Suppressor macrophage treated with lipopolysaccharide for 4 hours (primary cell): ENCODE measurements at regions not wholly inside any gene's neighbourhood (a gene's known extent, or its start where the extent isn't known, plus 50 kb on each side); places are given as distances from the start of the nearest gene placed in this dataset.

ENCODE experiments used
- DNase-seq: peaks from one replicate; pipeline ENCODE4 v3.0.0-alpha.2; 2020

DNA sequence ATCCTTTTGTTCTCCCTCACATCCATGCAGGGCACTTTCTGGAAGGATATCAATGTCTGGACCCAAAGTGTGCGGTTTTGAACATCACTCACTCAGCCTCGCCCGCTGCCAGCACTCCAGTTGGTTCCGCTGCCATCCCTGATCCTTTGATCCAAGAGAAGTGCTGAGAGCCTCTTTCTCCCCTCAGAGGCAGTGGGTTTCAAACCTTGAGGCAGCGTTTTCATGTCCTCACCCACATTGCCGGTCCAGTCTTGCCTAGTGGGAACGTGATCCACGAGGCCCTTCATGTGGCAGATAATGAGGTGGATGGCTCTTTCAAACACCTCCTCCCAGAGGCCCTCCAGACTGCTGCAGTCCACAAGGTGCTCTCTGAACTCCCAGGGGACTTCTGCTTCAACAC is 122.2 kb downstream of the ACTL8 start:
- no peak for DNase-seq

DNA sequence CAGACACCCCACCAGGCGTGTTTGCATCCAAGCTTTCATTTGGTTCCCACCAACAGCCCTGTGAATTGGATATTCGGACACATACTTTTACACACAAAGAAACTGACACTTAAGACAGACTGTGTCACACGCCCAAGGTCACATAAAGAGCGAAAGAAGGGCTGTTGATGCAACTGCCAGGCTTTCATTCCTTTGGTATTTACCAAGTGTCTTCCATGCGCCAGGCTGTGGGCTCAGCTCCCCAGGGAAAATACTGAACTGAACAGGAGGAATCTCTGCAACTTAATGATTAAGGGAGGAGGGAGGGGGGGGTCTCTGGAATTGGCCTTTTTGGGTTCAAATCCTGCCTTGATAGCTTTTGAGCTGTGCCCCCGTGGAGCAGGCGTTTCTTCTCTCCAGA is 122.8 kb downstream of the ACTL8 start:
- no peak for DNase-seq

DNA sequence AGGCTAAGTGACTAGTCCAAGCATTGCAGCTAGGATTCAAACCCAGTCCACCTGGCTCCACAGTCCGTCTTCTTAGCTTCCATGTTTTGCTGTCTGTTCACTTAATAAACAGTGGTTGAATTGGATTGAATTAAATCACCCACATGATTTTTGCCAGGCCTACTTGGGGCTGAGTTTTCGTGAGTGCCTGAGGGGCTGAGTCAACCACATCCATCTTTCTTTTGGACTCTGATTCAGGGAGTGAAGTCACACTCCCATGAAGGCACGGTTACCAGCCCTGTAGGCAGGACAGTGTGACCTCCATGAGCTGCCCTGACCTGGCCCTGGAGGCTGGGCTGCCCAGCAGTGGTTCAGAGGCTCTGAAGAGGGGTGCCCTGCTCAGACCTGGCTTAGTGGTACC is 123.7 kb downstream of the ACTL8 start:
- DNase-seq = no peak

DNA sequence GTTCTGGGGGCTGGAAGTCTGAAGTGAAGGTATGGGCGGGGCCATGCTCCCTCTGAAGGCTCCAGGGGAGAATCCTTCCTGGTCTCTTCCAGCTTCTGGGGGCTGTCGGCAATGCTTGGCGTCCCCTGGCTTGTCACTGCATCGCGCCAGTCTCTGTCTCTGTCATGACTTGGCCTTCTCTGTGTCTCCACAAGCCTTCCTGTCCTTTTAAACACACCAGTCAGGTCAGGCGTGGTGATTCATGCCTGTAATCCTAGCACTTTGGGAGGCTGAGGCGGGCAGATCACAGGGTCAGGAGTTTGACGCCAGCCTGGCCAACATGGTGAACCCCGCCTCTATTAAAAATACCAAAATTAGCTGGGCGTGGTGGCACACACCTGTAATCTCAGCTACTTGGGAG is 125.3 kb downstream of the ACTL8 start:
- DNase-seq = no peak

DNA sequence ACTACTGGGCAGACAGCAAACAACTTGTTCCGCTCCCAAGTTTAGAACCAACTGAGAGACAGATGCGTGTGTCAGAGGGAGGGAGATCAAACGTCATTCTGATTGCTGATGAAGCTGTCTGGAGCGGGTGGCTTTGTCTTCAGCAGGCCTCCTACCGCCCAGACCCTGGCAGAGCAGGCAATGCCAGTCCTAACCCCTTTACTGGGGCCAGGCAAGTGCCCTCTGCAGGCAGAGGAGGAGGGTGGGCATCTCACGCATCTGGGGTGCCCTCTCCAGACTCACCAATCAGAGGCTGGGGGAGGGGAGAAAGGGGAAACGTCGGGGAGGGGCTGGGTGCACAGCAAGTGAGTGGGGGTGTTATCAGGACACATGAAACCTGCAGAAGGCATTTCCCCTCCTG is 126.6 kb downstream of the ACTL8 start:
- no peak for DNase-seq

DNA sequence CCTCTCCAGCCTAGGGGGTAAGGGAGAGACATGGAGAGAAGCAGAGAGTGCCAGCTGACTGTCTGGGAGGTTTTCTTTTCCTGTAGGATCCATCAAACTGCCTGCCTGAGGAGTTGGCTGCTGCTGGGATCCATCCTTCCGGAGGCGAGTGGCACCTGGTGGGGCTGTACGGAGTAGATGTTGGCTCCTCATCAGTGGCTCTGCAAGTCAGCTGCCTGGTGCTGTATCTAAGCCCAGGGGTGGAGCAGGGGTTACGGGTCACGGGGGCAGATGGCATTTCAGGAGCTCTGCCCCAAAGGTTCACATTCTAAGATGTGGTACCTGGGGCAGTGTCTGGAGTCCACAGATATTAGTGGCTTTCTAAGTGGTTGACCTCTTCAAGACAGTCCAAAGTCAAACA is 128.0 kb downstream of the ACTL8 start:
- no peak for DNase-seq

DNA sequence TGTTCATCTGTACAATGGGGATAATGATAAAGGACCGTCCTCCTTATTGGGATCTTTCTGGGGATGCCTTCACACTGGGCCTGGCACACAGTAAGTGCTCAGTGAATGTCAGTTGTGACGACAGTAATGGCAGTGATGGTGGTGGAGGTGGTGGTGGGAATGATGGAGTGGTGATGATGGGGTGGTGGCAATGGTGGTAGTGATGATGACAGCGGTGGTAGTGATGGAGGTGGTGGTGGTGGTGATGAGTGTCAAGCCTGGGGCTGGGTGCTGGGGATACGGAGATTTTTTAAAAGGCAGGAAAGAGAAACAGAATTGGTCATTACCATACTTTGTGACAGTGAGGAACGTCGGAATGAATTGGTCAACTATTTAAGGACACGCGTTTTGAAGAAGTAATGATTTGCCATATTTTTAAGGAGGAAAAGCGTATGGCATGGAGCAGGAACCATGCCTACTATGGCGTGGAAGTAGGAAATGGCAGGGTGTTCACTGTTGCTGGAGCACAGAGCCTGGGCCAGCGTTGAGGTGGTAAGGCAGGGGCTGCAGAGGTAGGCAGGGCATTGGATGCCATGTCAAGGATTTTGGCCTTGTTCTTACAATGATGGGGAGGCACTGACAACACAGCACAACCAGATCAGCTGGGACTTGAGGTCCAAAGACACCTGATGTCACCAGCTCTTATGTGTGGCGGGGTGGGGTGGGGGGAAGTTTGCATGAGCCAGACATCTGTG is 128.7 kb downstream of the ACTL8 start:
- no peak for DNase-seq

DNA sequence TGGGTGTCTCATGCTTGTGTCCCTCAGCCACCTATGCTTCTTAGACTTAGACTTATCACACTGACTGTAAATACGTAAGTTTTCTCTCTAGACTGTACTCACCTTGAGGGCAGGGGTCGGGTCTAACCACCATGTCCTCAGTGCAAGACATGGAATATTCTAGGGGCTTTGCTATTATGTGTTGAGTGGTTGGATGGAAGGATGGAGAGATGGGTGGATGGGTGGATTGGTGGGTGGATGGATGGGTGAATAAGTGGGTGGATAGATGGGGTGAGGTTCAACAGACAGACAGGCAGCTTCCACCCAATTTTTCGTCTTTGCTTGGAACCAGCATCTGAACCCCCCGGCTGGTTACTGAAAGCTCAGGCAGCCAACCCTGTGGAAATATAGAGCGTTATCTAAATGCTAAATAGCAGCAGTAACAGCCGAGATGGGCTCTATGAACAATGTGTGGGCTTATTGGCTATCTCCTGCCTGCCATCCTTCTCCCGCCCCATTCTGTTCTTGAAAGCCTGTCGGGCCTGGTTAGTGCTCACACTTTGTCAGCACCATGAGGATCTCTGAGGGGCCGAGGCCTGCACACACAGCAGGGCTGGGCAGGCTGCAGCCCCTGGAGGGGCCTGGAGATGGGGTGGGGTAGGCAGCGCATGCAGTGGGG is 130.7 kb downstream of the ACTL8 start:
- no peak for DNase-seq

DNA sequence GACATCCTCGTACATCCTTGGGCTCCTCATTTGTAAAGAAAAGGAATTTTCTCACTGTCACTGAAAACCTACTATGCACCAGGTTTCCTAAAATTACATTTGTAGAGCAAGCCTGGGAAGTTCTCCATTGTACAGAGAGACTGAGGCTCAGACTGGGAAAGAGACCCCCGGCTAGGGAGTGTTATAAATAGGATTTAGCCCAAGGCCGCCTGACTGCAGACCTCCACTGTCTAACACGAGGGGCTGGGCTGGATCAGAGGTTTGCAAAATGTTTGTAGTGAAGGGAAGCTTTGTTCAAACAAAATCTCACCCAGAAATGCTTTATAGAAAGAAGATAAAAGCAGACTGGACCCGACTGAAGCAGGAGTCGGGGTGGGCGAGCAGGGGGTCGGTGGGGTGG is 131.3 kb downstream of the ACTL8 start:
- DNase-seq = no peak

DNA sequence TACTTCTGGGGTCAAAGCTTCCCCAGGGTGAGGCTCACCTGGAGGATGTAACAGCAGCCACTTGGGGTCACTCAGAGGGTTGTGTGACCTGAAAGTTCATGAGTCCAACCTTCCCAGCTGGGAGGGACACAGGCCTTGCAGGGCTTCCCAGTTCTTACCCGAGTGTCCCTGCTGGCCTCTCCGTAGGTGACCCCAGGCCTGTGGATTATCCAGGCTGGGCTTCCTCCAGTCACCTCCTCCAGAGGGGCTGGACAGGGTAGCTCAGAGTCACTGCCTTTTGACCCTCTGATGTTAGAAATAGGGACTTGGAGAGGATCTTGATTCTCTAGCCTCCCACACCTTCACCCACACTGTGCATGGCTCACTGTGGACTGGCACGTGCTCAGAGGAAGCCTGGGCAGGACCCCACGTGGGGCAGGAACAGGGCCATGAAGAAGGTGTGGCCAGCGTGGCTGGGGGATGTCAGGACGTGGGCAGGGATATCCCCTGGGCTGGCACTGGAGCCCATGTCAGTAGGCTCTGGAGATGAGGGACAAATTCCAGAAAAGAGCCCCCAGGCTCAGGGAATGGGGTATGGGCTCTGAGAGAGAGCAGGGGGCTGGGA is 131.8 kb downstream of the ACTL8 start:
- DNase-seq = no peak

DNA sequence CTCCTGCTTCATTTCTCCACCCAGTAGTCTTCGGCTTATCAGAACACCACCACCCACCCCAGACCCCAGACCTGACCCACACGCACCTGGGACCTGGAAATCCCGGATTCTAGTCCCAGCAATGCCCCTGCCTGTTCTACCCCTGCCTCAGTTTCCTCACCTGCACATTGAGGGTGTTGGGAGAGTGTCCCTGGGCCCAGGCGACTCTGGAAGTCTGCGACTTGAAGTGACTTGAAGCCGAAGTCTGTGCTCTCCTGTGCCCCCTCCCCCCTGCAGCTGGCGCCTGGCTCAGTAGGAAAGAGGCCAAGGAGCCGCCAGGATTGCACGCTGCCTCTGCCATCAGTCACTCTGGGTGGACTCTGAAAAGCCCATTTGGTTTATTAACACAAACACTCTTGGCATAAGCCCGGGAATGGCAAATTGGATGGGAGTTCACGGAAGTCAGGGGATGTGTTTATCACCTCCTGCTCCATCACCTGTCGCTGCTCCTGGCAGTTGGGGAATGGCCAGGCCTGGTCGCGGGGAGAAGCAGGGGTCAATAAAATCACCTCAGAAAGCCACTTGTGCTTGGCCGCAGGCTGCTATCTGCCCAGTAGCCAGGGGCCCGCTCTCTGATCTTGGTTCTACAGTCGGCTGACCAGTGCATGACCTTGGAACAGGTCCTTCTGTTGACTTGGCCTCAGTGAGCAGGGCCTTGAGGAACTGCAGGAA is 132.7 kb downstream of the ACTL8 start:
- no peak for DNase-seq

DNA sequence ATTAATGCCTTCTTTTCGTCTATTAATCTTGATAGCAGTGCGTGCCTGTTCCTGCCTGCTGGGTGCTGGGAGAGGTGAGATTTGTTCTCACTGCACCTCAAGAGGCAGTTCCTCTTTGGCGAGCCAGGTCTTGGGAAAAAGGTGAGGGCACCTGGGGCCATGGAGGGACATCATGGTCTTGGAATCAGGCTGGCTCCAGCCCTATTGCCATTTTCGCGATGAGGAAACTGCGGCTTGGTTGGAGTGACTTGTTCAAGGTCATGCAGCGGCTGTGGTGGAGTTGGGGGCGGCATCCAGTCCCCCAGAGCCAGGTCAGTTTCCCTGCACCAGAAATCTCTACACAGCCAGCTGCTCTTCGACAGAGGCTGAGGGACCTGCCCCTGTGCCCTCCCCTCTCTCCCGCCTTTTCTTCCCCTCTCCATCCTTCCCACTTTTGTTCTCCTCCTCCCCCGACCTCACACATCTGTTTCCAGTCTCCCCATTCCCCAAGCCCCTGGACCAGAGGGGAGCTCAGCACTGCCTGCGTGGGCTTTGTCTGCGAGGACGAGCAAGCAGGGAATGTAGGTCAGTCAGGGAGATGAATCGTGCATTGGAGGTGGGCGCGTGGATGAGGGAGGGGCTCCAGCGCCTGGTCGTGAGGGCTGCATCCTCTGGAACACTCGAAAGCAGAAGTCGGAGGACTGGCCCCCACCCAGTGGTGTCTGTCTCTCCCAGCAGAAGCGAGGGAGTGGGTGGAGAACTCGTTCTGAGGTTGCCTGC is 135.1 kb downstream of the ACTL8 start:
- DNase-seq = no peak

DNA sequence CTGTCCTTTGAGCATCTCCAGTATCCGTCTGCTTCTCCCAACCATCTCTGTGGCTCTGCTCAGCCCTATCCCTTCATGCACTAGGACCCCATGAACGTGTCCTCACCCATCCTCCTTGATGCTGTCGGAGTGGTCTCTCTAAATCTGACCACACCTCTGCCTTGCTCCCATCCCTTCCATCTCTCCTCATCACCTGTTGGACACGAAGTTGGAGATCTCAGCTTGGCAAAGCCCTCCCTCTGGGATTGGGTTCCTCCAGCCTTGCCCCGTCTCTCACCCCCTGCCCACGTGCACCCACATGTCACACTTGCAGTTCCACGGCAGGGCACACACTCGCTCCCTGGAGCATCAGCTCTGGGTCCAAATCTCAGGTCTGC is 135.7 kb downstream of the ACTL8 start:
- DNase-seq = no peak

DNA sequence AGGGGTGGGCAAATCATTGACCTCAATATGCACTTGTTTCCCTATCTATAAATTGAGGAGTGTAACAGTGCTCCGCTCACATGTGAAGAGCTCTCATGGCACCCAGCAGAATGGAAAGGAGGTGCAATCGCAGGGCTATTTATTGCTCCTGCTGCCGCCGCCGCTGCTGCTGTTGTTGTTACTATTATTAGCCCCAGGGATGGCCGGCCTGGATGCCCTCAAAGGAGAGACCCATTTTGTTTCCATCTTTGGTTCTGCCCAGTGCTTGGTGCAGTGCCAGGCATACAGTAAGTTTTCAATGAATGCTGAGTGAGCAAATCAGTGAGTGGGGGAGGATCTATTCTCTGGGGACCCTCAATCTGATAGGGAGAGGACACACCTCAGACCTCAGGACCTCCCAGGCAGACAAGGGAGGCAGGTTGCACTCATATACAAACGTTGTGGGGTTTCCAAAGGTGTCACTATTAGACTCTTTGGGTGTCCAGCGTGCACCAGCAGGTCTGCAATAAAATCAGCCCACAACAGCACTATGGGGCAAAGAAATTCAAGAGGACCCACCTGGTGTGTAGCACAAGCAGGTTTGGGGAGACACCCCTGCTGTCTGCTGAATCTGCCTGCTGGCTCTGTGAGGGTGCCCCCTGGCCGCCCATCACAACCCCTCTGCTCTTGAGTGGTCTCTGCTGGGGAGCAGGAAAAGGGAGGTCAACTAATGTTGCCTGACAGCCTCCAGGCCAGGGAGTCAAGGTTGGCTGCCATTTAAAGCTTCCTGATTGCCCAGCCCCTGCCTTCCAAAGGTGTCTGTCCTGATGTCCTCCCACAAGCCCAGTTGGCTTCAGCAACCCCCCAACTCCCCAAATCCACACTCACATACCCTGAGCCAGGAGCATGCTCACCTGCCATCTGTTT is 136.3 kb downstream of the ACTL8 start:
- no peak for DNase-seq

DNA sequence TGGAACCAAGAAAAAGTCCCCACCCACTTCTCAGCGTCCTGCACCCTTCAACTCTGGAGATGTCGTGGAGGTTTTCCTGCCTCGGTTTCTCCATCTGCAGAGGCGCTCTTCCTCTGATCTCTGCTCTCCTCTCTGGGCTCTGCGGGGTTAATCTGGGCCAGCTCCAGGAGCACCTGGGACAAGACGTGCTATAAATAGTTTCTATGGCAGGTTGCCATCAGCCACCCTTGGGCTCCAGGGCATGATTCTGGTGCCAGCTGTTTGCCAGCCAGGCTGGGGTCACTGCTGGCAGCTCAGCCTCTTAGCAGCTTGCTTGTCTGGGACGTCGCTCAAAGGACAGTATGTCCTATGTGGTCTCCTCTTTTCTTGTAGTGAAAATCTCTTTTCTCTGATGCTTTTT is 137.1 kb downstream of the ACTL8 start:
- DNase-seq = no peak

DNA sequence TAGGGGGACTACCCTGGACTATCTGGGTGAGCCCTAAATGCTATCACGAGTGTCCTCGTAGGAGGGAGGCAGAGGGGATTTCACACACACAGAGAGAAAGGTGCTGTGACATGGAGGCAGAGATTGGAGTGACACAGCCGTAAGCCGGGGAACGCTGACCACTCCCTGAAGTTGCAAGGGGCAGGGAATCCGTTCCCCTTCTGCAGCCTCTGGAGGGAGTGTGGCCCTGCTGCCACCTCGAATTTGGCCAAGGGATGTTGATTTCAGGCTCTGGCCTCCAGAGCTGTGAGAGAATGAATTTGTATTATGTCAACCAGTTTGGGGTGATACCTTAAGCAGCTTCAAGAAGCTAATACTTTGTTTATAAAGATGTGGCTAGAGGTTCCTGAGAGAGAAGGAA is 137.7 kb downstream of the ACTL8 start:
- no peak for DNase-seq

DNA sequence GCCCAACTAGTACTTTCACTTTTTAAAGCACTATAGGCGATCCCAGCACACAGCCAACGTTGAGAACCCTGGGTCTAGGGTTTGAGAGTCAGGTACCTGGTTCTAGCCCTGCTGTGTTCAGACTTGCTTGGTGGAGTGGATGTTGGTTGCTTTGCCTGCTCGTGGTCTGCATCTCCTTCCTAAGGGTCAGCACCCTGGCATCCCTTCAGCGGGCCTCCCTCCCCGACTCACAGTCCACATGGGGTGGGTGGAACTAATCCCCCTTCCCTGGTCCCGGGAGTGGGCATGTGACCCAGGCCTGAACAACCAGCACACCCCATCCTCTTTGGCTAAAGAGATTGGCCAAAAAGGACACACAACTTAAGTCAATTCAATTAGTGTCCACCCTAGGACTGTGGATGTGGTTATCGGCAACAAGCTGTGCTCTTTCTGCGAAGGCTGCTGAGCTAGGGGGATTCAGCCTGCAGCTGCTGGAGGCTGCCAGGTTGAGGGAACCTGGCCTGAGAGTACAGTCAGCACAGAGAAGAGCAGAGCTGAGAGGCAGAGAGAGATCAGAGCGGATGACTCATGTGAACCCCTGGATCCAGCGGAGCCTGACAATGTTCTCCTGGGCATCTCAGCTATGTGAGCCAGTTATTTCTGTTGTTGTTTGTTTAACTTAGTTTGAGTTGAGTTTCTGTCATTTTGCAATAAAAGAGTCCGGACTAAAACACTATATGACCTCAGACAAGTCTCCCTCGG is 138.9 kb downstream of the ACTL8 start:
- DNase-seq = no peak

DNA sequence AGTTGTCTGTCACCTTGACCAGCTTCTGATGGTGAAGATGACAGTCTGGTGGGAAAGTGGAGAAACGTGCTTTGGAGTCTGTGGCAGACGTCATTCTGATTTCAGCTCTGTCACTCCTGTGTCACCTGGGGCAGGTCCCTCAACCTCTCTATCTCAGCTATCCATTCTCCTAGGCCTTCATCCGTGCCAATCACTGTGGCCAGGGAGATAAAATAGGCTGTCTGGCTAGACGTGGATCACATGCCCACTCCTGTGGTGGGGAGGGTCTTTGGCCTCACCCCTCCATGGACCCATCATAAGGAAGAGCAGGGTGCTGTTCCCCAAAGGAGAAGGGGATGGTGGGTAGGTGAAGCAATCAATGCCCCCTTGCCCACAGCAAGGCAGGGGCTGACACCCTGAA is 140.3 kb downstream of the ACTL8 start:
- no peak for DNase-seq

DNA sequence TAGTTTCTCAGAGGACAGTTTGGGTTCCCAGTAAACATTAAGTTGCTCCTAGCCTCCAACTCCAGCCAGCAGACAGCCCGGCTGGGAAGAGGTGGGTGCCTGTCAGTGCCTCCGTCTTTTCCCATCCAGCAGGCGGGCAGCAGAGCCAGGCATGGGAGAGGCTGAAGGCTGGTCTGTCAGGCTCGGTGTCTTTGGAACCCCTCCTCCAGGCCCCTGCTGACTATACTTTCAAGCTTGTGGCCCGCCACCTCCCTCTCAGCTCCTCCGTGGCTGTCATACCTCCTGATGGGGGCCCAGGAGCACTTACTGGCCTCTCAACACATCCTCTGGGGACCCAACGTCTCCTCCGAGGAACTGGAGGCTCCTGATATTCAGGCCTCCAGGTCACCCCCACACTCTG is 140.9 kb downstream of the ACTL8 start:
- DNase-seq = no peak

DNA sequence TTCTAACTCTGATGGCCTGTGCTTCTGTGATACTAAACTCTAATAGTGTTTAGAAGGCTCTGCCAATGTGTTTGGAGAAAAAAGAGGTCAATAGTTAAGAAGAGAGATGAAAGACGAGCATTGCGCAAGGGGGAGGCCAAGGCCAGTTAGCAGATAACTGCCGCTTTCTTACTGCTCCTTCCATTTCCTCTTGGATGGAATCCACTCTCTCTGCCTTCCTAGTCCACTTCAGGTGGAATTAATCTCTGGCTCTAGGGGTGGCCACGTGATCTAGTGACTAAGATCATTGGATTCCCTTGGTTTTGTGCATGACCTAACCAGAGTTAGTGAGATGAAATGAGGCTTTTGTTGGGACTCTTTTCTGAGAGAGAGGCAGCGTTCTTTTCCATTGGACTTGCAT is 148.3 kb downstream of the ACTL8 start:
- no peak for DNase-seq

DNA sequence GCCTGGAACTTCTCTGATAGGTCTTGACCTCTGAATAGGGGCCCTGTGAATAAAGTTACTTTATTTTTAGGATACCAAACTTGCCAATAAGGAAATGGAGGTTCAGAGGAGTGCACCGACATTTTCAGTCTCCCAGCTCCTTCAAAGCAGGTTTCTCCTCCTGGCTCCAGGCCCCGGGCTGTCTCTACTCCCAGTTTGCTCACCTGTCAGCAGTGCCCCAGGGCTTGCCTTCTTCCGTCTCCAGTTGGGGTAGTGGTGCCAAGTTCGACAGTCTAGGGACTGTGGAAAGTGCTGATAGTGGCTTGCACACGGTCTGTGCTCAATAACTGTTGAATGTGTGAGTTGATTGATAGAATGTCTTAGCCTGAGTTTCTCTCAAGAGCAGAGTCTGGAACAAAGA is 149.2 kb downstream of the ACTL8 start:
- DNase-seq = no peak
